ENCODE measurements at regions not wholly inside any gene's neighbourhood (a gene's known extent, or its start where the extent isn't known, plus 50 kb on each side); places are given as distances from the start of the nearest gene placed in this dataset.
A peak's percentile ranks its signal among the peaks of the same experiment; 100 is the strongest.
"Not testable (repeated sequence)": the region's sequence is repeated elsewhere in the genome, so short reads cannot be mapped to it uniquely, and the experiment has no call there.

DNA sequence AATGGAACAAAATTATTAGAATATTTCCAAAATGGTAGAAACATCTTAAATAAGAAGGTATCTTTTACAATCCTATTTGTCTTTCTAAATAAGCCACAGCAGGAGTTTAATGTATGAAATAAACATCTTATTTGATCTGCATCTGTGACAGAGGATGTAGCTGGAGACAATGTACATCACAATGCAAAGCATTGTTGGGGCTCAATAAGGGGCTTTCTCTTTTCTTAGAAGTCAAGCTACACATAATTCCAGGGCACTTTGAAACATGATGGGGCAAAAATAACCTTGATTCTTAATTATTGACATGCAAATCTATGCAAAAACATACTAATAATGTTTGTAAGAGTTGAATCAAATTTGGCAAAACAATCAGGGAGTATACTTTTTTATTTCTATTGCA, 255.1 kb downstream of the DSC3 start (continued):
- TF ChIP-seq KLF10 (tag by site-specific recombination; IDR thresholded peaks at IDR 0.05) (no peak), ZNF639 (tag by site-specific recombination; IDR thresholded peaks at IDR 0.05) (no peak)

- H3K4me3 ChIP-seq (ENCODE audit: low read depth, low read length) = no peak overlapping the region
- H3K27ac ChIP-seq (ENCODE audit: extremely low read depth, low read depth, low read length) = no peak overlapping the region
- peak; percentile 59; the same call in 1 of the 2 replicates for TF ChIP-seq ZNF707 (tag by site-specific recombination; IDR thresholded peaks at IDR 0.05)
- no peak for TF ChIP-seq ZNF571 (tag by site-specific recombination; IDR thresholded peaks at IDR 0.05)
- ChIA-PET POLR2A (no interaction called here), CTCF (interaction anchor here (0.7 kb wide), 1 partner anchor 703 kb away, joined by 3 read pairs; no protein-coding TSS in a partner anchor)
- no peaks in the 10 kb centered on the region for H3K4me1 ChIP-seq (ENCODE audit: control insufficient read depth, insufficient read depth, low read length)
- H3K9me3 ChIP-seq (ENCODE audit: control insufficient read depth, insufficient read depth, low read depth, low read length) = no peaks in the 10 kb centered on the region
- no peaks in the 10 kb centered on the region for H3K36me3 ChIP-seq (ENCODE audit: control insufficient read depth in 2 of 2, insufficient read depth in 1 of 2, low read length in 2 of 2)
Measured at GRCh38 chr18:30781601-30782000, 260.9 kb downstream of the DSC3 start.

GRCh38 chr18:30775629-30776028, 266.9 kb downstream of the DSC3 start:
- TF ChIP-seq, protein P1, sequence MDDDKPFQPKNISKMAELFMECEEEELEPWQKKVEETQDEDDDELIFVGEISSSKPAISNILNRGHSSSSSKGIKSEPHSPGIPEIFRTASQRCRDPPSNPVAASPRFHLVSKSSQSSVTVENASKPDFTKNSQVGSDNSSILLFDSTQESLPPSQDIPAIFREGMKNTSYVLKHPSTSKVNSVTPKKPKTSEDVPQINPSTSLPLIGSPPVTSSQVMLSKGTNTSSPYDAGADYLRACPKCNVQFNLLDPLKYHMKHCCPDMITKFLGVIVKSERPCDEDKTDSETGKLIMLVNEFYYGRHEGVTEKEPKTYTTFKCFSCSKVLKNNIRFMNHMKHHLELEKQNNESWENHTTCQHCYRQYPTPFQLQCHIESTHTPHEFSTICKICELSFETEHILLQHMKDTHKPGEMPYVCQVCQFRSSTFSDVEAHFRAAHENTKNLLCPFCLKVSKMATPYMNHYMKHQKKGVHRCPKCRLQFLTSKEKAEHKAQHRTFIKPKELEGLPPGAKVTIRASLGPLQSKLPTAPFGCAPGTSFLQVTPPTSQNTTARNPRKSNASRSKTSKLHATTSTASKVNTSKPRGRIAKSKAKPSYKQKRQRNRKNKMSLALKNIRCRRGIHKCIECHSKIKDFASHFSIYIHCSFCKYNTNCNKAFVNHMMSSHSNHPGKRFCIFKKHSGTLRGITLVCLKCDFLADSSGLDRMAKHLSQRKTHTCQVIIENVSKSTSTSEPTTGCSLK (tag by site-specific recombination; IDR thresholded peaks at IDR 0.05) = no peak
- no peak for TF ChIP-seq ZNF677 (tag by site-specific recombination; IDR thresholded peaks at IDR 0.05)
- no peak for TF ChIP-seq ZNF571 (tag by site-specific recombination; IDR thresholded peaks at IDR 0.05)
- CTCF ChIA-PET = no interaction called here

GRCh38 chr18:30772170-30772569, 270.4 kb downstream of the DSC3 start:
- H3K36me3 ChIP-seq (ENCODE audit: control insufficient read depth in 2 of 2, insufficient read depth in 1 of 2, low read length in 2 of 2); H3K4me3 ChIP-seq (ENCODE audit: low read depth, low read length); H3K4me1 ChIP-seq (ENCODE audit: control insufficient read depth, insufficient read depth, low read length); CTCF ChIA-PET; H3K27ac ChIP-seq (ENCODE audit: extremely low read depth, low read depth, low read length); H3K9me3 ChIP-seq (ENCODE audit: control insufficient read depth, insufficient read depth, low read depth, low read length); POLR2A ChIA-PET: not testable (repeated sequence)
- TF ChIP-seq ZNF140 (tag by site-specific recombination; IDR thresholded peaks at IDR 0.05) (0 out of 2 replicates have a peak, but pooled peaks have one; percentile 8), SETDB1 (IDR thresholded peaks at IDR 0.05; ENCODE audit: insufficient read length, low read length) (peak; percentile 97)

More at GRCh38 chr18:30775629-30776028, 266.9 kb downstream of the DSC3 start:
- Histone ChIP-seq H3K36me3 (ENCODE audit: control insufficient read depth in 2 of 2, insufficient read depth in 1 of 2, low read length in 2 of 2) (no peaks in the 10 kb centered on the region), H3K4me1 (ENCODE audit: control insufficient read depth, insufficient read depth, low read length) (no peaks in the 10 kb centered on the region), H3K27ac (ENCODE audit: extremely low read depth, low read depth, low read length) (no peak overlapping the region), H3K9me3 (ENCODE audit: control insufficient read depth, insufficient read depth, low read depth, low read length) (no peaks in the 10 kb centered on the region), H3K4me3 (ENCODE audit: low read depth, low read length) (no peak overlapping the region)
- POLR2A ChIA-PET = no interaction called here

GRCh38 chr18:30766053-30766452, 276.5 kb downstream of the DSC3 start:
- ChIA-PET POLR2A (no interaction called here), CTCF (interaction anchor here (0.6 to 0.8 kb wide), 3 partner anchors 21 to 390 kb away, joined by 3 read pairs; no protein-coding TSS in a partner anchor)
- Histone ChIP-seq H3K27ac (ENCODE audit: extremely low read depth, low read depth, low read length) (no peak overlapping the region), H3K9me3 (ENCODE audit: control insufficient read depth, insufficient read depth, low read depth, low read length) (no peaks in the 10 kb centered on the region), H3K4me1 (ENCODE audit: control insufficient read depth, insufficient read depth, low read length) (no peaks in the 10 kb centered on the region), H3K4me3 (ENCODE audit: low read depth, low read length) (no peak overlapping the region), H3K36me3 (ENCODE audit: control insufficient read depth in 2 of 2, insufficient read depth in 1 of 2, low read length in 2 of 2) (no peaks in the 10 kb centered on the region)
- TF ChIP-seq PRDM2 (tag by site-specific recombination; IDR thresholded peaks at IDR 0.05; ENCODE audit: borderline replicate concordance) (no peak), TSHZ1 (tag by site-specific recombination; IDR thresholded peaks at IDR 0.05; ENCODE audit: borderline replicate concordance) (no peak), ZNF549 (tag by site-specific recombination; IDR thresholded peaks at IDR 0.05) (peak; percentile 91)
